ENCODE measurements at regions not wholly inside any gene's neighbourhood (a gene's known extent, or its start where the extent isn't known, plus 50 kb on each side); places are given as distances from the start of the nearest gene placed in this dataset.

- TF ChIP-seq POLR2A (IDR thresholded peaks at IDR 0.05) (no peak), CTCF (IDR thresholded peaks at IDR 0.05) (no peak), POLR2AphosphoS5 (IDR thresholded peaks at IDR 0.05) (peak in 2 of 3 donors; percentile 21 to 56), EP300 (IDR thresholded peaks at IDR 0.05; ENCODE audit: low read depth) (no peak)
Measured at GRCh38 chr2:150133623-150134022, 353.8 kb downstream of the RND3 start.
